ENCODE measurements at regions not wholly inside any gene's neighbourhood (a gene's known extent, or its start where the extent isn't known, plus 50 kb on each side); places are given as distances from the start of the nearest gene placed in this dataset.
"Not testable (repeated sequence)": the region's sequence is repeated elsewhere in the genome, so short reads cannot be mapped to it uniquely, and the experiment has no call there.

- H3K9ac ChIP-seq (ENCODE audit: insufficient read depth, low read depth, low read length); H3K79me2 ChIP-seq (ENCODE audit: insufficient read depth, low read length); H3K9me3 ChIP-seq (ENCODE audit: low read length); H4K20me1 ChIP-seq (ENCODE audit: insufficient read depth, low read length); CTCF ChIA-PET (ENCODE audit: low intra/inter-chr PET ratio, low total read pairs); H3K27ac ChIP-seq (ENCODE audit: extremely low read length, insufficient read depth, low read length); BruUV-seq (replicated peaks); in situ Hi-C loops (cut with HindIII; ENCODE audit: extremely low pct_ligation_motif_present, low pct_unique_long_range_greater_than_20kb); H2AFZ ChIP-seq (ENCODE audit: low read length); H3K36me3 ChIP-seq (replicated peaks in 1 of 2; ENCODE audit: control insufficient read depth in 1 of 2, insufficient read depth in 2 of 2, low read length in 2 of 2); POLR2A ChIA-PET: not testable (repeated sequence)
- FAIRE-seq (peak; percentile 97), ATAC-seq (peak; percentile 77), DNase-seq (ENCODE audit: low spot score) (peak; percentile 81)
- intact Hi-C loops (cut with micrococcal nuclease; ENCODE audit: unreplicated experiment): loop anchor here (5.0 kb wide), 1 partner anchor 83 kb away; no protein-coding TSS in a partner anchor
- Histone ChIP-seq H3K4me1 (ENCODE audit: insufficient read depth, low read length) (peaks cover 39% of the 10 kb centered on the region), H3K27me3 (ENCODE audit: control insufficient read depth in 1 of 2, insufficient read depth in 2 of 2, low read length in 2 of 2) (peaks cover 1 to 12% of the 10 kb centered on the region in 2 experiments; a peak in 2 of 5 replicates), H3K4me3 (replicated peaks in 1 of 3; ENCODE audit: insufficient read depth in 1 of 3, low read depth in 2 of 3, low read length in 3 of 3) (peak overlapping the region in 1 of 3 experiments; percentile 42; a peak in 3 of 6 replicates), H3K4me2 (ENCODE audit: low read depth, low read length) (peak overlapping the region; percentile 75)
- WGBS (ENCODE audit: low lambda C conversion rate): 28% methylated on average over 17 of the region's 29 CpGs
- peak; percentile 70 for TF ChIP-seq HOXA3 (CRISPR knock-in tag; IDR thresholded peaks at IDR 0.05)
- peak; percentile 21; the same call in 1 of the 2 replicates for TF ChIP-seq FOXK1 (CRISPR knock-in tag; IDR thresholded peaks at IDR 0.05; ENCODE audit: borderline replicate concordance, low read depth)
- 0 out of 2 replicates have a peak, but pooled peaks have one; percentile 25 for TF ChIP-seq ZFY (CRISPR knock-in tag; IDR thresholded peaks at IDR 0.05)
- TF ChIP-seq ARID5B (CRISPR knock-in tag; IDR thresholded peaks at IDR 0.05): peak; percentile 58
- TF ChIP-seq GATAD2A (CRISPR knock-in tag; IDR thresholded peaks at IDR 0.05): peak; percentile 70
- 0 out of 2 replicates have a peak, but pooled peaks have one; percentile 12 for TF ChIP-seq ZNF280D (CRISPR knock-in tag; IDR thresholded peaks at IDR 0.05)
- peak; percentile 52; the same call in 1 of the 2 replicates for TF ChIP-seq ZNF644 (CRISPR knock-in tag; IDR thresholded peaks at IDR 0.05; ENCODE audit: low read depth)
- TF ChIP-seq HNF4G (IDR thresholded peaks at IDR 0.05; ENCODE audit: borderline replicate concordance, low read depth, low read length): peak; percentile 65; the same call in 1 of the 2 replicates
- peak; percentile 42; the same call in 1 of the 2 replicates for TF ChIP-seq HNF4G (CRISPR knock-in tag; IDR thresholded peaks at IDR 0.05; ENCODE audit: borderline replicate concordance, low read depth)
- TF ChIP-seq FOXJ3 (CRISPR knock-in tag; IDR thresholded peaks at IDR 0.05; ENCODE audit: borderline replicate concordance): 0 out of 2 replicates have a peak, but pooled peaks have one; percentile 25
- peak; percentile 68; the same call in 1 of the 2 replicates for TF ChIP-seq RXRA (CRISPR knock-in tag; IDR thresholded peaks at IDR 0.05)
- peak; percentile 24; the same call in 1 of the 2 replicates for TF ChIP-seq SALL1 (CRISPR knock-in tag; IDR thresholded peaks at IDR 0.05)
- peak; percentile 18; the same call in 1 of the 2 replicates for TF ChIP-seq TBX2 (CRISPR knock-in tag; IDR thresholded peaks at IDR 0.05; ENCODE audit: borderline replicate concordance)
- TF ChIP-seq MED1 (CRISPR knock-in tag; IDR thresholded peaks at IDR 0.05): peak; percentile 49; the same call in 1 of the 2 replicates
- peak; percentile 95 for TF ChIP-seq ZBTB37 (CRISPR knock-in tag; IDR thresholded peaks at IDR 0.05)
These were observed 177.6 kb downstream of the NPIPB11 start for GRCh38 chr16:29228664-29229611.

Measured in HepG2 (cell line).